D721Med (cell line): ENCODE measurements at regions not wholly inside any gene's neighbourhood (a gene's known extent, or its start where the extent isn't known, plus 50 kb on each side); places are given as distances from the start of the nearest gene placed in this dataset.
"Not testable (repeated sequence)": the region's sequence is repeated elsewhere in the genome, so short reads cannot be mapped to it uniquely, and the experiment has no call there.

ENCODE experiments used
- DNase-seq: peaks from one replicate; pipeline ENCODE4 v3.0.0; 2011; ENCODE audit warnings: low spot score; ENCODE audit not compliant: insufficient read length
- FAIRE-seq: peaks from 2 replicates; lab custom pipeline; 2011; peaks lifted over from hg19 to GRCh38; lab: Jason Lieb, UNC
- CTCF ChIP-seq: IDR thresholded peaks from 2 replicates; pipeline ENCODE4 v1.5.1; 2012; ENCODE audit warnings: mild to moderate bottlenecking, control low read depth; ENCODE audit not compliant: insufficient read depth; ENCODE audit errors: missing control alignments

GRCh38 chr17:33564146-33564545, 271.1 kb upstream of the ASIC2 start:
- TF ChIP-seq CTCF: no peak
- FAIRE-seq: no peak

GRCh38 chr17:33567223-33567622, 274.1 kb upstream of the ASIC2 start:
- TF ChIP-seq CTCF: no peak
- FAIRE-seq (no peak), DNase-seq (no peak)

More at GRCh38 chr17:33564146-33564545, 271.1 kb upstream of the ASIC2 start:
- no peak for DNase-seq

- TF ChIP-seq CTCF: no peak
- DNase-seq: no peak
These were observed 279.5 kb upstream of the ASIC2 start for GRCh38 chr17:33572615-33573014.

GRCh38 chr17:33574942-33575445, 281.9 kb upstream of the ASIC2 start:
- no peak for TF ChIP-seq CTCF
- DNase-seq (no peak), FAIRE-seq (no peak)

More at GRCh38 chr17:33572615-33573014, 279.5 kb upstream of the ASIC2 start:
- FAIRE-seq: no peak

- DNase-seq, FAIRE-seq: not testable (repeated sequence)
These were observed 286.6 kb upstream of the ASIC2 start for GRCh38 chr17:33579740-33580139.

GRCh38 chr17:33580215-33580614, 287.1 kb upstream of the ASIC2 start:
- DNase-seq: no peak

GRCh38 chr17:33582661-33583060, 289.6 kb upstream of the ASIC2 start:
- FAIRE-seq (no peak), DNase-seq (no peak)
- no peak for TF ChIP-seq CTCF

More at GRCh38 chr17:33580215-33580614, 287.1 kb upstream of the ASIC2 start:
- no peak for FAIRE-seq
- TF ChIP-seq CTCF: no peak
